ENCODE measurements at regions not wholly inside any gene's neighbourhood (a gene's known extent, or its start where the extent isn't known, plus 50 kb on each side); places are given as distances from the start of the nearest gene placed in this dataset.

DNA sequence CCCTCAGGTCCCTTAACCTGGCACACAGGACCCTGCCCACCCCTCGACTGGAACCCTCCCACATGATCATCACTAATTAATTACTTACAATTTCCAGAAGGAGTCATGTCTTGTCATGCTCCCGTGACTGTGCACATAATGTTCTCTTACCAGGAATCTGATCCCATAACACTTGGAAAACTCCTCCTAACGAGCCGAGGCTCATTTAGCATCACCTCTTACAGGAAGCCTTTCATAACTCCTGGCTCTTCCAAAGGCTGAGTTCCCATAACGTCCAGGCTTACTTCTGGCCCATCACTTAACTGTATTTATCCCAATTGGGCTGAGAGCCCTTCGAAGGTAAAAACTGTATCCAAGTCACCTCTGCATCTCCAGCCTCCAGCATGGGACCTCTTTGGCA, 147.9 kb upstream of the JUN start:
- no peak for TF ChIP-seq EZH2 (IDR thresholded peaks at IDR 0.05; ENCODE audit: low read length)
- TF ChIP-seq, protein P1, sequence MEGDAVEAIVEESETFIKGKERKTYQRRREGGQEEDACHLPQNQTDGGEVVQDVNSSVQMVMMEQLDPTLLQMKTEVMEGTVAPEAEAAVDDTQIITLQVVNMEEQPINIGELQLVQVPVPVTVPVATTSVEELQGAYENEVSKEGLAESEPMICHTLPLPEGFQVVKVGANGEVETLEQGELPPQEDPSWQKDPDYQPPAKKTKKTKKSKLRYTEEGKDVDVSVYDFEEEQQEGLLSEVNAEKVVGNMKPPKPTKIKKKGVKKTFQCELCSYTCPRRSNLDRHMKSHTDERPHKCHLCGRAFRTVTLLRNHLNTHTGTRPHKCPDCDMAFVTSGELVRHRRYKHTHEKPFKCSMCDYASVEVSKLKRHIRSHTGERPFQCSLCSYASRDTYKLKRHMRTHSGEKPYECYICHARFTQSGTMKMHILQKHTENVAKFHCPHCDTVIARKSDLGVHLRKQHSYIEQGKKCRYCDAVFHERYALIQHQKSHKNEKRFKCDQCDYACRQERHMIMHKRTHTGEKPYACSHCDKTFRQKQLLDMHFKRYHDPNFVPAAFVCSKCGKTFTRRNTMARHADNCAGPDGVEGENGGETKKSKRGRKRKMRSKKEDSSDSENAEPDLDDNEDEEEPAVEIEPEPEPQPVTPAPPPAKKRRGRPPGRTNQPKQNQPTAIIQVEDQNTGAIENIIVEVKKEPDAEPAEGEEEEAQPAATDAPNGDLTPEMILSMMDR (optimal IDR thresholded peaks at IDR 0.05 in 1 of 3, IDR thresholded peaks at IDR 0.05 in 1 of 3, conservative IDR thresholded peaks at IDR 0.05 in 1 of 3; ENCODE audit: extremely low read depth in 1 of 3, insufficient read depth in 2 of 3, low read length in 3 of 3) = no peak
